ENCODE measurements at regions not wholly inside any gene's neighbourhood (a gene's known extent, or its start where the extent isn't known, plus 50 kb on each side); places are given as distances from the start of the nearest gene placed in this dataset.

- no peak for TF ChIP-seq CTCF (IDR thresholded peaks at IDR 0.05; ENCODE audit: poor library complexity)
- TF ChIP-seq EZH2phosphoT487 (IDR thresholded peaks at IDR 0.05; ENCODE audit: low read depth, severe bottlenecking, unreplicated experiment): no peak
- TF ChIP-seq EZH2 (IDR thresholded peaks at IDR 0.05; ENCODE audit: borderline replicate concordance): no peak
Measured at GRCh38 chr9:108786901-108787689, 68.7 kb downstream of the ACTL7B start.
